Liver (tissue), 8 donors: ENCODE measurements at regions not wholly inside any gene's neighbourhood (a gene's known extent, or its start where the extent isn't known, plus 50 kb on each side); places are given as distances from the start of the nearest gene placed in this dataset.

ENCODE experiments used
- DNase-seq: peaks from one replicate; pipeline ENCODE4 v3.0.0-alpha.2; 2017; ENCODE audit warnings: low spot score
- H3K27ac ChIP-seq, 2 donors: one replicate each; pipeline ENCODE4 v1.7.0; 2013; ENCODE audit warnings: inconsistent platforms in 2 of 2, low read length in 2 of 2, control low read depth in 1 of 2, low read depth in 1 of 2, mild to moderate bottlenecking in 1 of 2
- H3K27me3 ChIP-seq, 4 donors: one replicate each; pipeline versions ENCODE4 v1.6.1 to v1.7.0; 2013; ENCODE audit warnings: low read length in 3 of 4, inconsistent platforms in 1 of 4, mild to moderate bottlenecking in 1 of 4, moderate library complexity in 1 of 4; ENCODE audit not compliant: control insufficient read depth in 4 of 4, insufficient read depth in 4 of 4
- H3K36me3 ChIP-seq, 4 donors: one replicate each; pipeline versions ENCODE4 v1.6.1 to v1.7.0; 2013; ENCODE audit warnings: low read length in 3 of 4, mild to moderate bottlenecking in 3 of 4, low read depth in 1 of 4, moderate library complexity in 1 of 4; ENCODE audit not compliant: control insufficient read depth in 4 of 4, insufficient read depth in 3 of 4
- H3K4me1 ChIP-seq, 4 donors: one replicate each; pipeline versions ENCODE4 v1.6.1 to v1.7.0; 2013; ENCODE audit warnings: low read length in 3 of 4, mild to moderate bottlenecking in 3 of 4, moderate library complexity in 1 of 4; ENCODE audit not compliant: control insufficient read depth in 4 of 4, insufficient read depth in 4 of 4
- H3K4me3 ChIP-seq, 3 donors: one replicate each; pipeline versions ENCODE4 v1.6.1 to v1.7.0; 2013; ENCODE audit warnings: low read length in 3 of 3, control low read depth in 1 of 3, low read depth in 1 of 3, mild to moderate bottlenecking in 1 of 3
- H3K9ac ChIP-seq, 2 donors: one replicate each; pipeline ENCODE4 v1.7.0; 2013; ENCODE audit warnings: low read length in 2 of 2, mild to moderate bottlenecking in 2 of 2, moderate library complexity in 2 of 2, control low read depth in 1 of 2, low read depth in 1 of 2
- H3K9me3 ChIP-seq, 4 donors: one replicate each; pipeline versions ENCODE4 v1.6.1 to v1.7.0; 2013; ENCODE audit warnings: low read length in 3 of 4; ENCODE audit not compliant: control insufficient read depth in 4 of 4
- CTCF ChIP-seq: fragments of 150-350 bp; IDR thresholded peaks from 2 replicates; pipeline ENCODE4 v1.5.1; 2017; ENCODE audit warnings: improper control_type of control experiment, low read depth, low read length; ENCODE audit not compliant: missing input control
- EGR1 ChIP-seq, 2 donors: IDR thresholded peaks; 2 replicates each; pipeline ENCODE4 v1.6.1; 2016 to 2018; ENCODE audit warnings: antibody characterized with exemption in 2 of 2, low read depth in 2 of 2
- GABPA ChIP-seq, 2 donors: IDR thresholded peaks in 1 of 2; conservative IDR thresholded peaks in 1 of 2; 2 replicates each; pipeline ENCODE4 v1.6.1; 2016; ENCODE audit warnings: antibody characterized with exemption in 2 of 2, mild to moderate bottlenecking in 1 of 2, moderate library complexity in 1 of 2
- HNF4A ChIP-seq, 2 donors: conservative IDR thresholded peaks; 2 replicates each; pipeline ENCODE4 v1.6.1; 2016; ENCODE audit warnings: antibody characterized with exemption in 2 of 2, mild to moderate bottlenecking in 2 of 2
- HNF4G ChIP-seq: IDR thresholded peaks from 2 replicates; pipeline ENCODE4 v1.6.1; 2016; ENCODE audit warnings: antibody characterized with exemption
- JUND ChIP-seq, 2 donors: IDR thresholded peaks; 2 replicates each; pipeline ENCODE4 v1.6.1; 2016; ENCODE audit warnings: antibody characterized with exemption in 2 of 2
- NR2F2 ChIP-seq: IDR thresholded peaks from 2 replicates; pipeline ENCODE4 v1.6.1; 2016; ENCODE audit warnings: antibody characterized with exemption
- RXRA ChIP-seq, 2 donors: IDR thresholded peaks; 2 replicates each; pipeline ENCODE4 v1.6.1; 2017 to 2018; ENCODE audit warnings: antibody characterized with exemption in 2 of 2, mild to moderate bottlenecking in 1 of 2
- SP1 ChIP-seq: IDR thresholded peaks from 2 replicates; pipeline ENCODE4 v1.6.1; 2018; ENCODE audit warnings: antibody characterized with exemption, mild to moderate bottlenecking
- TAF1 ChIP-seq: conservative IDR thresholded peaks from 2 replicates; pipeline ENCODE4 v1.6.1; 2016; ENCODE audit warnings: antibody characterized with exemption, mild to moderate bottlenecking
- YY1 ChIP-seq: IDR thresholded peaks from 2 replicates; pipeline ENCODE4 v1.6.1; 2016; ENCODE audit warnings: antibody characterized with exemption, mild to moderate bottlenecking
- ZBTB33 ChIP-seq: IDR thresholded peaks from 2 replicates; pipeline ENCODE4 v1.6.1; 2016; ENCODE audit warnings: antibody characterized with exemption
- WGBS: extraction: QIAGEN DNeasy Blood & Tissue Kit; methylation state at CpG from one replicate; pipeline ENCODE4 v1.1.7; 2013; 5-methylcytosine and 5-hydroxymethylcytosine counted together
- TF ChIP-seq, protein P1 (sequence below): IDR thresholded peaks from 2 replicates; pipeline ENCODE4 v1.6.1; 2016; ENCODE audit warnings: antibody characterized with exemption
- donor health status: healthy.
- donor health status: healthy.
- donor health status: healthy.
- donor health status: healthy.
- donor health status: healthy.

GRCh38 chr16:5461574-5461973 lies 364.0 kb upstream of the EEF2KMT start:
- Histone ChIP-seq H3K9ac (no peak overlapping the region), H3K4me1 (no peaks in the 10 kb centered on the region), H3K4me3 (no peak overlapping the region), H3K36me3 (no peaks in the 10 kb centered on the region), H3K27me3 (no peaks in the 10 kb centered on the region), H3K9me3 (no peaks in the 10 kb centered on the region), H3K27ac (no peak overlapping the region)
- no peak for TF ChIP-seq JUND (IDR thresholded peaks at IDR 0.05)
- WGBS: 61% methylated on average over 2 of the region's 2 CpGs
- no peak for DNase-seq

GRCh38 chr16:5461141-5461540 lies 363.5 kb upstream of the EEF2KMT start:
- H3K9me3 ChIP-seq: no peaks in the 10 kb centered on the region
- H3K27me3 ChIP-seq: no peaks in the 10 kb centered on the region
- no peaks in the 10 kb centered on the region for H3K36me3 ChIP-seq
- no peaks in the 10 kb centered on the region for H3K4me1 ChIP-seq
- no peak for TF ChIP-seq YY1
- no peak for TF ChIP-seq TAF1
- TF ChIP-seq EGR1 (IDR thresholded peaks at IDR 0.05; ENCODE audit: low read depth in 2 of 2): no peak
- TF ChIP-seq JUND (IDR thresholded peaks at IDR 0.05): no peak
- TF ChIP-seq CTCF: no peak
- H3K27ac ChIP-seq: no peak overlapping the region
- no peak overlapping the region for H3K4me3 ChIP-seq
- no peak overlapping the region for H3K9ac ChIP-seq
- WGBS: 62% methylated on average over 8 of the region's 8 CpGs
- no peak for DNase-seq

GRCh38 chr16:5460701-5461100 lies 363.1 kb upstream of the EEF2KMT start:
- no peaks in the 10 kb centered on the region for H3K4me1 ChIP-seq
- TF ChIP-seq, protein P1, sequence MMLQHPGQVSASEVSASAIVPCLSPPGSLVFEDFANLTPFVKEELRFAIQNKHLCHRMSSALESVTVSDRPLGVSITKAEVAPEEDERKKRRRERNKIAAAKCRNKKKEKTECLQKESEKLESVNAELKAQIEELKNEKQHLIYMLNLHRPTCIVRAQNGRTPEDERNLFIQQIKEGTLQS: no peak
- TF ChIP-seq HNF4A (conservative IDR thresholded peaks at IDR 0.05): no peak
- TF ChIP-seq RXRA (IDR thresholded peaks at IDR 0.05): no peak
- no peak for TF ChIP-seq GABPA (IDR thresholded peaks at IDR 0.05 in 1 of 2, conservative IDR thresholded peaks at IDR 0.05 in 1 of 2)
- no peak for TF ChIP-seq HNF4G
- no peak for TF ChIP-seq ZBTB33
- TF ChIP-seq NR2F2: no peak
- TF ChIP-seq CTCF: no peak
- no peak for TF ChIP-seq JUND (IDR thresholded peaks at IDR 0.05)
- no peak for TF ChIP-seq SP1
- WGBS: 60% methylated on average over 8 of the region's 8 CpGs
- no peaks in the 10 kb centered on the region for H3K9me3 ChIP-seq
- H3K27ac ChIP-seq: no peak overlapping the region
- no peaks in the 10 kb centered on the region for H3K27me3 ChIP-seq
- H3K9ac ChIP-seq: no peak overlapping the region
- no peaks in the 10 kb centered on the region for H3K36me3 ChIP-seq
- DNase-seq: no peak
- H3K4me3 ChIP-seq: no peak overlapping the region
